Large intestine (tissue), 3 donors: ENCODE measurements at regions not wholly inside any gene's neighbourhood (a gene's known extent, or its start where the extent isn't known, plus 50 kb on each side); places are given as distances from the start of the nearest gene placed in this dataset.

Source experiments
- DNase-seq, 2 donors: peaks; one replicate each; pipeline versions ENCODE4 v3.0.0 to v3.0.0-alpha.2; 2013
- H3K27ac ChIP-seq: one replicate; pipeline ENCODE4 v1.5.1; 2013; ENCODE audit warnings: low read length
- H3K27me3 ChIP-seq: 2 replicates; pipeline ENCODE4 v1.6.1; 2013; ENCODE audit warnings: low read length; ENCODE audit not compliant: control insufficient read depth, insufficient read depth
- H3K36me3 ChIP-seq: 2 replicates; pipeline ENCODE4 v1.6.1; 2013; ENCODE audit warnings: low read length; ENCODE audit not compliant: control insufficient read depth, insufficient read depth
- H3K4me1 ChIP-seq: one replicate; pipeline ENCODE4 v1.6.1; 2013; ENCODE audit warnings: low read length; ENCODE audit not compliant: control insufficient read depth, insufficient read depth
- H3K4me3 ChIP-seq: one replicate; pipeline ENCODE4 v1.5.1; 2013; ENCODE audit warnings: low read length
- H3K9me3 ChIP-seq: one replicate; pipeline ENCODE4 v1.6.1; 2013; ENCODE audit warnings: mild to moderate bottlenecking, low read depth, low read length, moderate library complexity; ENCODE audit not compliant: control insufficient read depth
- WGBS: methylation state at CpG from one replicate; pipeline ENCODE4 v1.1.5; 2013; ENCODE audit warnings: low lambda C conversion rate; ENCODE audit not compliant: insufficient coverage; 5-methylcytosine and 5-hydroxymethylcytosine counted together

GRCh38 chr10:123422261-123422660 lies 243.9 kb upstream of the GPR26 start:
- no CpG with 5 or more reads among the region's 5 CpGs for WGBS
- Histone ChIP-seq H3K27ac (no peak overlapping the region), H3K27me3 (peaks cover 7% of the 10 kb centered on the region)

GRCh38 chr10:123424537-123424936 lies 241.6 kb upstream of the GPR26 start:
- Histone ChIP-seq H3K27ac (no peak overlapping the region), H3K4me3 (no peak overlapping the region), H3K9me3 (no peaks in the 10 kb centered on the region), H3K27me3 (peaks cover 23% of the 10 kb centered on the region), H3K4me1 (no peaks in the 10 kb centered on the region), H3K36me3 (no peaks in the 10 kb centered on the region)
- 100% methylated on average over 5 of the region's 6 CpGs for WGBS
- DNase-seq = no peak

More at GRCh38 chr10:123422261-123422660, 243.9 kb upstream of the GPR26 start:
- Histone ChIP-seq H3K4me3 (no peak overlapping the region), H3K4me1 (no peaks in the 10 kb centered on the region), H3K9me3 (no peaks in the 10 kb centered on the region), H3K36me3 (no peaks in the 10 kb centered on the region)
- no peak for DNase-seq

GRCh38 chr10:123425680-123426079 lies 240.5 kb upstream of the GPR26 start:
- DNase-seq = no peak
- Histone ChIP-seq H3K27me3 (peaks cover 27% of the 10 kb centered on the region), H3K27ac (no peak overlapping the region), H3K9me3 (no peaks in the 10 kb centered on the region), H3K36me3 (no peaks in the 10 kb centered on the region), H3K4me3 (no peak overlapping the region), H3K4me1 (no peaks in the 10 kb centered on the region)
- 86% methylated on average over 2 of the region's 6 CpGs for WGBS

- H3K9me3 ChIP-seq = no peaks in the 10 kb centered on the region
- no peak for DNase-seq
- no peaks in the 10 kb centered on the region for H3K36me3 ChIP-seq
- H3K27ac ChIP-seq = no peak overlapping the region
- WGBS = 40% methylated on average over 1 of the region's 14 CpGs
- peaks cover 27% of the 10 kb centered on the region for H3K27me3 ChIP-seq
- H3K4me3 ChIP-seq = no peak overlapping the region
- H3K4me1 ChIP-seq = no peaks in the 10 kb centered on the region
These were observed 238.9 kb upstream of the GPR26 start for GRCh38 chr10:123427165-123427786.

GRCh38 chr10:123428391-123428790 lies 237.8 kb upstream of the GPR26 start:
- Histone ChIP-seq H3K27me3 (peaks cover 27% of the 10 kb centered on the region), H3K4me3 (no peak overlapping the region)

GRCh38 chr10:123429706-123430221 lies 236.4 kb upstream of the GPR26 start:
- Histone ChIP-seq H3K27me3 (peaks cover 27% of the 10 kb centered on the region), H3K27ac (no peak overlapping the region), H3K4me3 (no peak overlapping the region), H3K9me3 (no peaks in the 10 kb centered on the region), H3K36me3 (no peaks in the 10 kb centered on the region), H3K4me1 (no peaks in the 10 kb centered on the region)
- no peak for DNase-seq
- WGBS = no CpG with 5 or more reads among the region's 14 CpGs

More at GRCh38 chr10:123428391-123428790, 237.8 kb upstream of the GPR26 start:
- Histone ChIP-seq H3K36me3 (no peaks in the 10 kb centered on the region), H3K4me1 (no peaks in the 10 kb centered on the region), H3K9me3 (no peaks in the 10 kb centered on the region), H3K27ac (no peak overlapping the region)
- peak in 1 of 2 donors; percentile 5 for DNase-seq
- no CpG with 5 or more reads among the region's 11 CpGs for WGBS

GRCh38 chr10:123433539-123433938 lies 232.6 kb upstream of the GPR26 start:
- no peak overlapping the region for H3K4me3 ChIP-seq
- H3K4me1 ChIP-seq = no peaks in the 10 kb centered on the region
- H3K27me3 ChIP-seq = peaks cover 12% of the 10 kb centered on the region
- no peaks in the 10 kb centered on the region for H3K9me3 ChIP-seq
- 100% methylated on average over 1 of the region's 6 CpGs for WGBS
- no peak for DNase-seq
- no peak overlapping the region for H3K27ac ChIP-seq
- H3K36me3 ChIP-seq = no peaks in the 10 kb centered on the region

GRCh38 chr10:123434435-123435039 lies 231.6 kb upstream of the GPR26 start:
- Histone ChIP-seq H3K36me3 (no peaks in the 10 kb centered on the region), H3K9me3 (no peaks in the 10 kb centered on the region), H3K27ac (no peak overlapping the region), H3K4me3 (no peak overlapping the region), H3K27me3 (peaks cover 3% of the 10 kb centered on the region), H3K4me1 (no peaks in the 10 kb centered on the region)
- WGBS = no CpG with 5 or more reads among the region's 15 CpGs
- no peak for DNase-seq

GRCh38 chr10:123442901-123443300 lies 223.3 kb upstream of the GPR26 start:
- no peak for DNase-seq
- no peaks in the 10 kb centered on the region for H3K36me3 ChIP-seq
- WGBS = no CpG with 5 or more reads among the region's 4 CpGs
- no peak overlapping the region for H3K4me3 ChIP-seq
- no peaks in the 10 kb centered on the region for H3K27me3 ChIP-seq
- H3K9me3 ChIP-seq = no peaks in the 10 kb centered on the region
- no peaks in the 10 kb centered on the region for H3K4me1 ChIP-seq
- no peak overlapping the region for H3K27ac ChIP-seq

- H3K27ac ChIP-seq = no peak overlapping the region
- no peaks in the 10 kb centered on the region for H3K9me3 ChIP-seq
- H3K27me3 ChIP-seq = no peaks in the 10 kb centered on the region
- H3K4me1 ChIP-seq = no peaks in the 10 kb centered on the region
- no peaks in the 10 kb centered on the region for H3K36me3 ChIP-seq
- no peak for DNase-seq
- no peak overlapping the region for H3K4me3 ChIP-seq
These were observed 222.2 kb upstream of the GPR26 start for GRCh38 chr10:123443924-123444323.
